ENCODE measurements at regions not wholly inside any gene's neighbourhood (a gene's known extent, or its start where the extent isn't known, plus 50 kb on each side); places are given as distances from the start of the nearest gene placed in this dataset.

DNA sequence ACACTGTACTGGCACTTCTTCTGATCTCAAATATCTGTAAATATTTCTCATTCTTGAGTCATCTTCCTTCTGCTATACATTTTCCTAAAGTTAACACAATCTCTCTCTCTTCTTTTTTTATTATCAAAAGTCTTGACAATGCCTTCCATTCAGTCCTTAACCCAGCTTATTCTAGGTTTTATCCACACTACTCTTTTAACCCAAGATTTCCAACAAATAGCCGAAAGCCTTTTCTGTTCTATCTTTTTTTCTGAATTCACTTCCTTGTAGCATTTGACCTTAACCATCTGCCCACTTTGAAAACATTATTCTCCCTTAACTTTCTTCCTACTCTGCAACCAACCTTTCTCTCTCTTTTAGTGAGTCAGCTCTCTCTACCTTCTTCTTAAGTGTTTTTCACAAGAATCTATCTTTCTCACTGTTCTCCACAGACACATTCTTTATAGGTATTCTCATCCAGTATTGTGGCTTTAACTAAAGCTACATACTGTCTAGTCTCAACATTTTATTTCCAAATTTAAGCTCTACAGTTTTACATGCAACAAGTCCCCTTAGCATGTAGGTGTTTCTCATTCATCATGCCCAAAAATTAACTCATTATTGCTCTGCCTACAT, 915.6 kb downstream of the KCNMA1 start:
- H3K4me3 ChIP-seq (ENCODE audit: low read depth, low read length), result no peak overlapping the region
- no peak for DNase-seq (ENCODE audit: low read depth)
- TF ChIP-seq, protein P1, sequence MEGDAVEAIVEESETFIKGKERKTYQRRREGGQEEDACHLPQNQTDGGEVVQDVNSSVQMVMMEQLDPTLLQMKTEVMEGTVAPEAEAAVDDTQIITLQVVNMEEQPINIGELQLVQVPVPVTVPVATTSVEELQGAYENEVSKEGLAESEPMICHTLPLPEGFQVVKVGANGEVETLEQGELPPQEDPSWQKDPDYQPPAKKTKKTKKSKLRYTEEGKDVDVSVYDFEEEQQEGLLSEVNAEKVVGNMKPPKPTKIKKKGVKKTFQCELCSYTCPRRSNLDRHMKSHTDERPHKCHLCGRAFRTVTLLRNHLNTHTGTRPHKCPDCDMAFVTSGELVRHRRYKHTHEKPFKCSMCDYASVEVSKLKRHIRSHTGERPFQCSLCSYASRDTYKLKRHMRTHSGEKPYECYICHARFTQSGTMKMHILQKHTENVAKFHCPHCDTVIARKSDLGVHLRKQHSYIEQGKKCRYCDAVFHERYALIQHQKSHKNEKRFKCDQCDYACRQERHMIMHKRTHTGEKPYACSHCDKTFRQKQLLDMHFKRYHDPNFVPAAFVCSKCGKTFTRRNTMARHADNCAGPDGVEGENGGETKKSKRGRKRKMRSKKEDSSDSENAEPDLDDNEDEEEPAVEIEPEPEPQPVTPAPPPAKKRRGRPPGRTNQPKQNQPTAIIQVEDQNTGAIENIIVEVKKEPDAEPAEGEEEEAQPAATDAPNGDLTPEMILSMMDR (conservative IDR thresholded peaks at IDR 0.05; ENCODE audit: low read depth, low read length), result no peak

DNA sequence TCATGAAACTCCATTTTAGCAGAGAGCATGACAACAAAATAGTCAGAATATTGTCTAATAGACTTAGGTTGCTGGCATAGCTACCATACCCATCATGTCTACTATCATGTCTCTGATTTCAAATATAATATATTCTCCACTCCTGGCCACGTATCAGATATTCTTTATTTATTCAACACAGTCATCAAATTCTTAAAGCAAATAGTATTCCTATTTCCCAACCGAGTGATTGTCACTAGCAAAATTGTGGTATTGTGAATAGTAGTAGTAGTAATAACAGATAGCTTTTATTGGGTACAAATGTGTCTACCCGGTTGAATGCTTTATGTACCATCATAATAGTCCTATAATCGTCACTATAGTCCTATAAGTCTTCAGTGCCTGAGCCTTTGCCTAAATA, 918.6 kb downstream of the KCNMA1 start:
- no peak for DNase-seq (ENCODE audit: low read depth)
- TF ChIP-seq, protein P1 (conservative IDR thresholded peaks at IDR 0.05; ENCODE audit: low read depth, low read length), result no peak
- no peak overlapping the region for H3K4me3 ChIP-seq (ENCODE audit: low read depth, low read length)

GRCh38 chr10:76717141-76717540, 920.5 kb downstream of the KCNMA1 start:
- H3K4me3 ChIP-seq (ENCODE audit: low read depth, low read length), result no peak overlapping the region
- DNase-seq (ENCODE audit: low read depth), result no peak
- TF ChIP-seq, protein P1 (conservative IDR thresholded peaks at IDR 0.05; ENCODE audit: low read depth, low read length), result no peak

DNA sequence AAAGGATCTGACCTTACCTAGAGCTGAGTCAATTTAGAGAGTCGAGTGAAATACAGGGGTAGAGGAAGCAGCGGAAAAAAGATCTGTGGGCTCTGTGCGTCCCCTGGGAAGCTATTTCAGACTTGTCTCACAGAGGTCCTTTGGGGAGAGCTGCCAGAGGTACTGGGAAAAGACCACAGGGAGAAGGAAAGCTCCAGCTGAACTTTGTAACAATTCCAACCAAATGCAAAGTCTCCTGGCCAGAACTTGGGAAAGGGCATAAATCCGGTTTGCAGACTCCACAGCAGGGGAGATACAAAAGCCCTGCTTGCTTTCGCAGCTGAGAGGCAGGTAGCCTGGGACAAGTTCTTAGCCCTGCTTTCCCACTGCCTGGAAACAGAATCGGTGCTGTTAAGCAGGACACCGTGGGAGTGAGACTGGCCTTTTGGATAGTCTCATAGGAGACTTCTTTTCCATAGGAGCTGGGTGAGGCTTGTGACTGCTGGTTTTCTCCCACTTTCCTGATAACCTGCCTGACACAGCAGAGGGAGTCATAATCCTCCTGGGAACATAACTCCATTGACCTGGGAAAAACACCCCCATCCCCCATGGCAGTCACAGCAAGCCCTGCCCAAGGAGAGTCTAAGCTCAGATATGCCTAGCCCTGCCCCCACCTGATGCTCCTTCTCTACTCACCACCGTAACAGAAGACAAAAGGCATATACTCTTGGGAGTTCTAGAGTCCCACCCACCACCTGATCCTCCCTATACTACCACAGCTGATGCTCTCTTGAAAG, 926.2 kb downstream of the KCNMA1 start:
- DNase-seq (ENCODE audit: low read depth), result no peak
- TF ChIP-seq, protein P1 (conservative IDR thresholded peaks at IDR 0.05; ENCODE audit: low read depth, low read length), result no peak
- H3K4me3 ChIP-seq (ENCODE audit: low read depth, low read length), result no peak overlapping the region

GRCh38 chr10:76700241-76700640, 937.4 kb downstream of the KCNMA1 start:
- TF ChIP-seq, protein P1 (conservative IDR thresholded peaks at IDR 0.05; ENCODE audit: low read depth, low read length), result no peak

DNA sequence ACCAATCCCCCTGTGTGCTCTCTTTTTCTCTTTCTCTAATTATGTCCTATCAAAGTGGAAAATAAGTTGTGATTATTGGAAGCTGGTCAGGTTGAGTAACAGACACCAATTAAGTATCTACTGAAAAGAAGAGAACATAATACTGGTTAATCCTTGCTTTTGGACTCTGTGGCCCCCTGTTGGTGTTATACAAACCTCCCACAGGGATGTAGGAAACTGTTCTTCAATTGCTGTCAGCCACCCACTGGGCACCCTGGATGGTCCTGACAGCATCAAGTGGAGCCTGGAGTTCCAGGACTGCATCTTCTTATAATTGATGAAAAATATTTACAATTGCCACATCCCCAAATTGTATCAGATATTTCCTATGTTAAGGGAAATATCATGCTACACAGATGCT, 939.7 kb downstream of the KCNMA1 start:
- TF ChIP-seq, protein P1 (conservative IDR thresholded peaks at IDR 0.05; ENCODE audit: low read depth, low read length), result no peak
- DNase-seq (ENCODE audit: low read depth), result no peak
- no peak overlapping the region for H3K4me3 ChIP-seq (ENCODE audit: low read depth, low read length)

More at GRCh38 chr10:76700241-76700640, 937.4 kb downstream of the KCNMA1 start:
- H3K4me3 ChIP-seq (ENCODE audit: low read depth, low read length), result no peak overlapping the region
- DNase-seq (ENCODE audit: low read depth), result no peak
